ENCODE measurements at regions not wholly inside any gene's neighbourhood (a gene's known extent, or its start where the extent isn't known, plus 50 kb on each side); places are given as distances from the start of the nearest gene placed in this dataset.
A peak's percentile ranks its signal among the peaks of the same experiment; 100 is the strongest.
"Not testable (repeated sequence)": the region's sequence is repeated elsewhere in the genome, so short reads cannot be mapped to it uniquely, and the experiment has no call there.

DNA sequence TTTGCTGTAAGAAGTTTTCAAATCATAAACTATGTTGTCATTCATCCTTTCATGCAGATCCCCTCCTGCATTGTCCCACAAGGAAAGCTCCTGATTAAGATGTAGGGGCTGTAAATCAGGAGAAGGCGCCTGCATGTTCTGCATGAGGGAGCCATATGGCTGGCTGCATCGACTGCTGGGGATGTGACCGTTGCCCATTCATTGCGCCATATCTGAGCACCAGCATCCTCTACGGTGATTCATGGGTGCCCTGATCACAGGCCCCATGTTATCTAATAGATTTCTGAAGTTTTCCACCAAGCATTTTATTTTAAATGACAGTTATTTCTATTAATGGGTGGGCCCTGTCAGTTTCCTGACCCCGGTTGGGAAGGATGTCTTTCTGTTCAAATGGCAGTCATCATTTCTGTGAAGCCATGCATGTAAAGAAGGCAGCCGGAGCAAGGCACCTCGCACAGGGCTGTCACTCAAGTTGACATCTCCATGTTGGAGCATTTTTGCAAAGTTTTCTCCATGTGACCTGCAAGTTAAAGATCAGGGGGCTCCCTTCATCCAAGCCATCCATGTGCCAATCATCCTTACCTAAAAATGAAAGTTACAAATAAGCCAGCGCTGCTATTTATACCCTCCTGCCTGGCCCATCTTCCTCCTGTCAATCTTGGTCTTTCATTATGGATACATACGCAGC is 128.8 kb downstream of the TEX36 start:
- DNase-seq = no peak

DNA sequence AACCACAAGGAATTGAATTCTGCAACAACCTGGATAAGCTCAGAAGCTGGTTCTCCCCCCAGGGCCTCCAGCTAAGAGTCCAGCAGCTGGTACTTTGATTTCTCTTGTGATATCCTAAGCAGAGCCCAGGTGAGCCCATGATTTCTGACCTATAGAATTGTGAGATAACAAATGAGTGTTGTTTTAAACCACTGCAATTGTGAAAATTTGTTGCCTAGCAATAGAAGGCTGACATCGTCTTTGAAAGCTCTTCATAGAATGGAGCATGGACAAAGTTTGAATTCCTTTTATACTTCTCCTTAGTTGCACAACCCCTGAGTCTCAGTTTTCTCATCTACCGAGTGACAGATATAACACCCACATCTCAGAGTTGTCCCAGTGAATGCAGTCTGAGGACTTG is 129.9 kb downstream of the TEX36 start:
- DNase-seq = no peak

DNA sequence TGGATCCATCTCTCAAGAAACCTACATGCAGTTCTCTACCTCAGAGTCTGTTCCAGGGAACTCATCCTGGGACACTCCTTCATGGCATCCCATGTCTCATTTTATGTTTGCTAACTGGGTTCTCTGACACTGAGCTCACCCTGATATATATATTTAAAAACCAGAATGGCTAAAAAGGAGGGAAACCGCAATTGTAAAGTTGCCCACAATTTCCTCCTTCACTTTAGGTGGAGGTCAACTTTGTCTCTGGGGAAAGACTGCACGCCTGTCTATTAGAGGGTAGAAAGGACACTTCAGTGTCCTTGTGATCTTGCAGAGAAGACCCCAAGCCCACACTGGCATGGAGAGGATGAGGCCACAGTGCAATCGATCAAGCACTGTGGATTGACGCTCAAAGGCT is 131.7 kb downstream of the TEX36 start:
- no peak for DNase-seq

DNA sequence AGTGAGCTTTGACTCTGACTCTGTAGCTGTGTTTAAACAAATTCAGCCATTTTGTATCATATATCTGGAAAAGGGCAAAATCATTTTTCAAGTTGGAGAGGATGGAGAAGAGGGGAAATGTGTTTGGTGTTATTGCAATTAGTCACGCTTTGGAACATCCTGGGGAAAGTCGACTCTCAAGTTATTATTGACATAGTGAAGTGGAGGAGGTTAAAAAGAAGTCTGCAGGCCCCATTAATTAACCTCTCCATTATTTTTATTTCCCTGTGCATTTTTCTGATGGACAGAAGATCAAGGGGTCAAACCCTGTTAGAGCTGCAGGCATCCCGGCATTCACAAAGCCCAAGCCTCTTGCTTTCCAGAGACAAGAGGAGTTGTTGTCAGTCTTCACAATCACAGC is 132.6 kb downstream of the TEX36 start:
- no peak for DNase-seq

DNA sequence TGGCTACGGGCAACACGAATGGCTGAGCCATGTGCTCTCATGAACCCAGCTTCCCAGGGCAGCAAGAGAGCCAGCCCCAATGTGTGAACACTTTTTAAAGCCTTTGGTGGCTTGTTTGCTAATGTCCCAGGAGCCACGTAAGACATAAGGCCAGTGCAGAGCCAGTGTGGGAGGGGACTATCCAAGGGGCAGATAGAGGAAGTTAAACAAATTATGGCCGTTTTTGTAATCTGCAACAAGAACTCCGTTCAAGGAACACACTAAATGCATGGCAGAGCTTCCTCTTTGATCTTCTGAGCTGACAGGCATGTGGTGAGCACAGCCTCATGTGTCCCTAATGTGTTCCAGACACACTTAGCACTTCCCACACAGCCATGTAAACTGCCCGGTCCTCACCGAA is 133.3 kb downstream of the TEX36 start:
- no peak for DNase-seq

DNA sequence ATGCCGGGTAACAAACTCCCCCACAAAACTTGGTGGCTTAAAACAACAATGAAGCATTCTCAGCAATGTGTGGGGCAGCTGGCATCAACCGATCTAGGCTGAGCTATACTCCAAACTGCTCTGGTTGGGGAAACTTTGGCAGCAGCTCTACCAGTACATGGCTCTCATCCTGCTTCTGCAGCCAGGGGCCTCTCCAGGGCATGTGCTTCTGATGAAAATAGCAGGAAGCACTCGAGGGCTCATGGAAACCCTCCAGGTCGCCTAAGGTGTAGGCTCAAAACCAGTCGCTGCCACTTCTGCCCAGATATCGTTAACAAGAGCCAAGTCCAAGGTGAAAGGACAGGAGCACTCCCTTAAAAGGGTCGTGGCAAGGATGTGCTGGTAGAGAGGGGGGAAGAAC is 134.1 kb downstream of the TEX36 start:
- no peak for DNase-seq

DNA sequence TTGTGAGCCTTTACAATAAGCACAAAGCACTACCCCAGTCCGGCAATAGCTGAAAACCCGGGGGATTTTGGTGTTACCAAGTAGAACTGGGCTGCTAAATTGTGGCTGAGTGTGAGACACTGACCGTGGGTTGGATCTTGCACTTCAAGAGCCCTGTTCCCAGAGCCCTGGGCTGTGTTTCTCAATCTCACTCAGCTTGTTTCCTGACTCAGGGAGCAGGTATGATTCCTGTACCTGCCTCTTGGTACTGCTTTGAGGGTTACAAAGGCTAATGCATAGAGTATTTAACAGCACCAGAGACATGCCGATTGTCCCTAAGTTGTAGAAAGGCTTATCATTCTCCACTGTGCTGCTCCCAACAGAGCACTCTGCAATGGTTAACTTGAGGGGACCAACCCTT is 134.6 kb downstream of the TEX36 start:
- no peak for DNase-seq

DNA sequence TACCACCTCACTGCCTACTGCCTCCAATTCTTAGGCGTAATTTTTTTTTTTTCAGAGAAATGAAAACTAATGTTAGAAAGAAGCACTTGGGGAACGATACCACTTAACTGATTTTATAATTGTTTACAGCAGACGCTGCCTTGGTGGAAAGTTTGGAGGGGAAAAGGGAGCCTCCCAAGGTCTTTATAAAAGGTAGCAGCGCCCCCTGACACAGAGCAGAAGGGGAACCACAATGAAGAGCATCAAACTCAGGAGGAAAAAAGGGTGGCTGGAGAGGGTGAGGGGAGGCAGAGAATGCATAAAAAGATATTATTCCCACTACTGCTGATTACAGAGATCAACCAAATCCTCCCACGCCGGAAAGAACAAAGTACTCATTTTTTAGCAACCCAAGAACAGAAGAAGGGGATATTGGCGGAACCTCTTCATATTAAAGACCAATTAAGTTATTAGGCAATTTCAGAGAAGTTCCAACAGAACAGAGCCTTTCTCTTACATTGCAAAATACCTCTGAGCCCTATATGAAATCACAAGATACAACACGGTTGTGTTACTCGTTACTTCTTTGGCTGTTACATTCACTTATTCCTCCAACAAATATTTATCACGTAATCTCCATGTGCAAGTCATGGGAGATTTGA is 135.8 kb downstream of the TEX36 start:
- DNase-seq = no peak

DNA sequence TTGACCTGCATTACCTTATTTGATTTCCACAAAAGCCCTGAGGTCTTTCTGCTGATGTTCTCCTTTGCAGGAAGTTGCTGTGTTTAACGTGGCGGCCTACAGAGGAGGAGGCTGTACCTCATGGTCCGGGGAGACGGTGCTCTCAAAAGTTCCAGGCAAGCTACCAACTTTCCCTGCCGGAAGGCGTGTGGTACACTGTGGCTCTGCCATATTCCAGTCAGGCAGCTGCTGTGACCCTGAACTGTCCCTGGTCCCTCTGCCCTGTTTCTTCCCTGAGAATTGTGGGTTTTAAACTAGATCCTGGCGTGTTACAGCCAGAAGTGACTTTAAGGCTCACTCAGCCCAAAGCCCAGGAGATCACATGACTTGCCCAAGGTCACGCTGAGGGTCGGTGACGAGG is 139.2 kb downstream of the TEX36 start:
- DNase-seq = no peak

DNA sequence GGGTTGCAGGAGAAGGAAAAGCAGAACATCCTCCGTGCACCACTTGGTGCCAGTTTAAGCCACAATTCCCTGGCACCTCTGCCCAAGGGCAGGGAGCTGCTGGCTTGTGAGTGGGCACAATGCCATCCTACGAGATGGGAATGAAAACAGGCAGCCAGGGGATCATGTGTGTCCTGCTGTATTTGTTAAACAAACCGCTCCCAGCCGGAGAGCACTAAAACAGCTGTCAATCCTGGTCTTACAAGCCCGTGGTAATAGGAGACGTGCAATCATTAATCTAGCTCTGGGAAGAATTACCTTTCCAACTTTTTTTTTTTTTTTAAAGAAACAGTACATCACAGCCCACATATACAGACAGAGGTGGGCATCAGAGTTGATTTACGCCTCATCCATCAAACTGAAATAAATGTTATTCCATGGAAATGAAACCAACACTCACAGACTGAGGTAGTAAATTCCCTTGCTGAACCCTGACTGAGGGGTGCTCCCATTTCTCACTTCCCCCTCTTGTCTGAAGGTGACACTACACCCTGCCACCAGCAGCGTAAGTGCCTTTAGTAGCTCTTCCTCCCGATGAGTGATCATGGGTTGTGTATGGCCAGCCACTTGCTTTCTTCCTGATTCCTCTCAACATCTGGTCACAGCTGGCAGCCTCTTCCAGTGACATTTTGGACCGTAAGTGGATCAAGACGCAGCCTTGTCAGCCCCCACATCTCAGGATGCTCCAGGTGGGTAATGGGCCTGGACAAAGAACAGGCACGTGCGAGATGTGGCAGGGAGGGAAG is 143.8 kb downstream of the TEX36 start:
- DNase-seq = peak; percentile 27 to 29

DNA sequence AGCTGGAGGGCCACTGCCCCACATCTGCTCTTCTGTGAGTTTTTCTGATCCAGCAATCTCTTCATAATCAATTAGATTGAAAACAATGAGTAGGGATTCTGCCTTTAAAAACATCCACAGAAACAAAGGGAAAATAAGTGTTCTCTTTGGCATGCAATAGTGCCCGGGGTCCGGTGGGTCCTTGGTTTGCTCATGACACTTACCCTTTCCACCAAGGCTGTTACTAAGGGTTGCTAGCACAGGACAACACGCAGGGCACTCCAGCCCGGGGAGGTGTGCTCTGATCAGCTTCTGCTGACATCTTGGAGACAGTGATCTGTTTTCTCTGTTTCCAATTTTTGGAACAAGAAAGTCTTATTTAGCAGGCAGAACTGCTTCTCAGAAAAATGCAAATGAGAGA is 146.7 kb downstream of the TEX36 start:
- DNase-seq = no peak

DNA sequence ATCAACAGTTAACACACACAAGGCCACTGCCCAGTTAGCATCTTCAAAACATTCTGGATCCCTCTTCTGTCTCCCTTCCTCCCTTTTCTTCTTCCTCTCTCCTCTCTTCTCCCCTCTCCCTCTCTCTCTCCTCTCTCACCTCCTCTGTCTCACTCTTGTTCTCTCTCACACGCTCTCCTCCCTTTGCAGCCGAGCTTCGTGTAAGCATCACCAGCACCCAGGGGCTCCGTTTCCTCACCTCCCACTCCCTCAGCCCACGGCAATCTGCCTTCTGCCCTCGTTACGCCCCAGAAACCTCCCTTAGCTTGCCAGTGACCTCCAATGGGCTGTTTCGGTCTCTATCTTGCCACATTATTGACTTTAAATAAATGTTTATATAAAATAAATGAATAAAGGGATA is 147.4 kb downstream of the TEX36 start:
- no peak for DNase-seq

DNA sequence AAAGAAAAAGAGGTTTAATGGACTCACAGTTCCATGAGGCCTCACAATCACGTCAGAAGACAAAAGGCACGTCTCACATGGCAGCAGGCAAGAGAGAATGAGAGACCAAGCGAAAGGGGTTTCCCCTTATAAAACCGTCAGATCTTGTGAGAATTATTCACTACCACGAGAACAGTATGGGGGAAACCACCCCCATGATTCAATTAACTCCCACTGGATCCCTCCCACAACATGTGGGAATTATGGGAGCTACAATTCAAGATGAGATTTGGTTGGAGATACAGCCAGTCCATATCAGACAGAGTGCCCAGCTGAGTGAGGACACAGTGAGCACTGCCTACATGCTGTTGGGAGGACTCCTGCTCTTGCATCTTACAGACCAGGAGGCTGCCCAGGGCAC is 148.4 kb downstream of the TEX36 start:
- DNase-seq = no peak

DNA sequence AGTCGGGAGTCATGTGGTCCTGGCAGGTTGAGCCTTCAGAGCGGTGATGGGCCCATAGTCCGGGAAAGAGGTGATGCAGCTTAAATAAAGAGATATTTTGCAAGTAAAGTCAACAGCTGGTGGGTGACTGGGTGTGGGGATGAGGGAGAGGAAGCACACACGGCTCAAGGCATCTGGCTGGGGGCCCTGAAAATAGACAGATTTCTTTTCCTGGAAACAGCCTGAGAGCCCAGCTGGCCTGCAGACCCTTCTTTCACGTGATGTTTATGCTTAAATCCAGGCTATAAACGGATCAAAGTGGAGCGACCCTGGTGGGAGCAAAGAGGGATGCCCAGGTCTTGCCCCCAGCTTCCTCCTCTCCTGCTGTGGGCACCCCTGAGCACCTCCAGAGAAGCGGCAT is 149.1 kb downstream of the TEX36 start:
- DNase-seq = no peak

DNA sequence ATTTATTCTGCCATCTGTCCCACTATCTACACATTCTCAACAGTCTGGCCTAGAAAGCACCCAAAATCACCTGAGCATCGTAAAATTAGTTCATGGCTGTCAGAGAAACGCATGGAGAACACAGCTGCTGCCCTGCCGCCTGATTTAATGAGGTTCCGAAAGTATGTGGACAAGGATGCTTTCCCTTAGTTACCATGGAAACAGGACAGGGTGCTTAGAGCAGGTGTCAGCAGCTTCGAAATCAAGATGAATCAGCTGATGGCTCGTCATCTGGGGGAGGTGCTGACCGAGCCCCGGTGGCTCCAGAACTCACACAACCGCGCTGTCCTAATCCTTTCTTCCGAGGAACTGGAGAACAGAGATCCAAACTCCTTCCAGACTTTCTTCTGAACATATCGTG is 151.5 kb downstream of the TEX36 start:
- DNase-seq = no peak

DNA sequence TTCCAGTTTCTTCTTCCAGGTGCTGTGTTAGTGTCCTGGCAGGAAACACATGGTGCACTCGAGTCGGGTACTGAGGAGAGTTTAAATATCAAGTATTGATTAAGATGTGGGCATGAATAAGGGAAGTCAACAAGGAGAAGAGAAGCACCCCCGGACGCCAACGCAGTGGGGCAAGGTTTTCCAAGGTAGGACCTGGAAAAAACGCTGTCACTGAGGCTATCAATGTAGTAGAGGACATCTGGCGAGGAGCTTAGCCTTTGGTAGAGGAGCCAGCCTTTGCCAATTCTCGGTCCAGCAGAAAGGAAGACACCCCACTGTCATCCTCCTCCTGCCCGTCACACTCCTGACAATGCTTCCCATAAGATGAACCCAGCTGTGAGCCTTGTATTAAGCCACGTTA is 159.6 kb downstream of the TEX36 start:
- no peak for DNase-seq

DNA sequence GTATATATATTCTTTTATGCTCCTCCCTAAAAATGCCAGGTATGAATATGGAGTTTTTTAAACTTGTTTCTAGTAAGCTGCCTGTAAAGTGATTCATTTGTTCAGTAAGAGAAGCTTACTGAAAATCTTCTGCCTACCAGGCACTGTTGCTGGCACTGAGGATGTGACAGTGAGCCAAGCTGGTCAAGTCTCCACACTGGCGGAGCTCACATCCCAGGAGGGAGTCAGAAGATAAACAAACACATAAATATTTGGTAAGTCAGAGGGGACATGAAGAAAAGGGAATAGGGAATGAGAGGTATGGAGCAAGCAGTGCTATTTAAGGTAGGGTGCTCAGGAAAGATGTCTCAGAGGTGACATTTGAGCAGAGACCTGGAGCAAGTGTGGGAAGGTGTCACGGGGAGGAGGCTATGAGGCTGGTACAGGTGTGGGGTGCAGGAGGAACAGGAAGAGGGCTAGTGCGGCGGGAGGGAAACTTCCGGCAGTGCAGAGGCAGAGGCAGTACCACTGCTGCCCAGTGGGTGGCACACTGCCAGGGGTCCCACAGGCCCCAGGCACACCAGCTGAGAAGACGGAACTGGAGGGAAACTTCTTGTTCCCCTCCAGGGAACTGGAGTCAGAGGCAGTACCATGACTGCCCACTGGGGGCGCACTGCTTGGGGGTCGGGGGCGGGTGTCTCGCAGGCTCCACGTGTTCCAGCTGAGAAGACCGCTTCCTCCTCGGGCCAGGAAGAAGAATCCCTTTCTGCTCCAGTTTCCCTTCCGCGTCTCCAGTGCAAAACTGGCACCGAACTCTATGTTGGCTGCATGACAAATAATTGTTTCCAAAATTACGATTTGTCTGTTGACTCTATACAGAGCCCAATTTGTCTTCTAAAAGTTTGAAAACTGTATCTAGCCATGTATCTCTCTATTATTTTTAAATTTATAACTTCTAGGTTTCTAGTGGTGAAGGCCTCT is 161.0 kb downstream of the TEX36 start:
- DNase-seq = no peak

DNA sequence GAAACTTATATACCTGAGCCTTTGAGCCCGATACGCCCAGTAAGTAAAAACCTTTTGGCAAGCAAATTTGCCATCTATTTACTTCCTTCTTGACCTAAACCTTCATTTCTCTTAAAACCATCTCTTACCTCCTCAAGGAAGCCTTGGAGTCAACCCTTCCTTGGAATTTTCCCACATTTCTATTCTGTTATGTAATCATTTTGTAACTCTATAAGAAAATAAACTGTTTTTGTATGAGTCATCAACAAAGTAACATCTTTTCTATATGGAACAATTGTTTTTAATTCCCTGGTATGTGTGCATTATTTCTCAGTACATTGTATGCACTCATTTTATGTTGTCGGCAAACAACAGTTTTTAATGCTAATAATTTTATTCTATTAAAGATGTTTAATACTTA is 162.0 kb downstream of the TEX36 start:
- DNase-seq = no peak

DNA sequence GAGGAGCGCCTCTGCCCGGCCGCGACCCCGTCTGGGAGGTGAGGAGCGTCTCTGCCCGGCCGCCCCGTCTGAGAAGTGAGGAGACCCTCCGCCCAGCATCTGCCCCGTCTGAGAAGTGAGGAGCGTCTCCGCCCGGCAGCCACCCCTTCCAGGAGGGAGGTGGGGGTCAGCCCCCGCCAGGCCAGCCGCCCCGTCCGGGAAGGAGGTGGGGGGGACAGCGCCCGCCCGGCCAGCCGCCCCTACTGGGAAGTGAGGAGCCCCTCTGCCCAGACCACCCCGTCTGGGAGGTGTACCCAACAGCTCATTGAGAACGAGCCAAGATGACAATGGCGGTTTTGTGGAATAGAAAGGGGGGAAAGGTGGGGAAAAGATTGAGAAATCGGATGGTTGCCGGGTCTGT is 164.6 kb downstream of the TEX36 start:
- DNase-seq = not testable (repeated sequence)

DNA sequence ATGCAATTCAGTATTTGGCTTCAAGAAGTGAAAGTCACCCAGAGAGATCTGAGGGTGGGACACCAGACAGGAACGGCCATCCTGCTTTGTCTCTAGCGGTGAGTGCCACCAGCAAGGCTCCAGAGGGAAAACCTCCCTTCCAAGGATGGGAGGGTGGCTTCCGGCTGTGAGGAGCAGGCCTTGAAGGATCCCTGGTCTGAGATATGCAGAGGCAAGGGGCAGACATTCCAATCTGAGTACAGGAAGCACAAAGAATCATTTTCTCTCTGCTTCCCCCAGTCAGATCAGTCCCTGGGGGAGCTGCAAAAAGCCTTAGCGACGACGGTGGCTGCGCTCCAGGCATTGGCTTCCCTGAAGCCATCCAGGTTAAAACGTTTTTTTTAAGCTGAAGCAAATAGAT is 167.4 kb downstream of the TEX36 start:
- DNase-seq = no peak

DNA sequence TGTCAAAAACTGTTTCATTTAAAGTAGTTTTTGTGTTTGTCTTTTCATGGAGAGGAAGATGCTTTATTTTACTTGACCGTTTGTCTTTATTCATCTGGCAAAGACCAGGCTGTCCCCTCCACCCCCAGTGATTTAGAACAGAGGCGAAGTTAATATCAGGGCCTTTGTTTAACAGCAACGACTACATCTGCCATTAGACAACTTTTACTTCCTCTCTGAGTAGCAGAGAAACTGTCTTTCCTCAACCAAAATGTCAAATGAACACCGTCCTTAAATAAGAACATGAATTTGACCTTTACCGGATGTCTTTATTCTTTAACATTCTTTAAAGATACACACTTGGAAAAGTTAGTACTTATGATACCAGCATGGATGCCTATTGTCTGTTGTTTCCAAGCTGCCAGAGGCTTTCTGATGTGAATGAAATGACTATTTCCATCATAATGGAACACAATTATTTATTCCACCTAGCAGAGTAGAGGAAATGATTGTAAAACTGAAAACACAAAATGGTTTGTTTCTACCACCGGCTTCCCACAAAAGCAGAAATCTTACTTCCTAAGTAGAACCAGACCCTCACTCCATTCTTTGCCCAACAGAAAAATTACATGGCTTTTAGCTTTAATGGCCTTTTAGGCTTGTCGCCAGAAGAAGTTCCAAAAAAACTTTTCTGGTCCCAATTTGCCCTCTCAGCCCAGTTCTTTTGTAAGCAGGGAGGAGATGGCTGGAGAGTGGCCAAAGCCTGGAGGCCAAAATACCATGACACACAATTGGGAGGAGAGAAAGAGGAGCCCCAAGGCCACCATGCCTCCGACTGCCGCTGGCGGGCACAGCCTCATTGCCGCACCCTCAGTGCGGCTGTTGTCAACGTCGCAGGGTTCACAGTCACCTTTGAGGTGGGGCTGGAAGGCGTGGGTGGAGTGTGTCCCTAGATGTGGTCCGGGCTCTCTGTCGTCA is 168.5 kb downstream of the TEX36 start:
- DNase-seq = no peak
